PC-3 (cell line): ENCODE measurements at regions not wholly inside any gene's neighbourhood (a gene's known extent, or its start where the extent isn't known, plus 50 kb on each side); places are given as distances from the start of the nearest gene placed in this dataset.

Experiments used
- EZH2 ChIP-seq: fragments of 300-600 bp; sonication (generic); IDR thresholded peaks from one replicate; pipeline ENCODE4 v1.6.1; 2017; ENCODE audit warnings: antibody characterized with exemption, mild to moderate bottlenecking, low read length; ENCODE audit not compliant: unreplicated experiment
- TF ChIP-seq, protein P1 (sequence below): fragments of 300-600 bp; sonication (generic); conservative IDR thresholded peaks from 2 replicates; pipeline ENCODE4 v1.5.1; 2017; ENCODE audit warnings: antibody characterized with exemption, low read depth, mild to moderate bottlenecking, low read length

DNA sequence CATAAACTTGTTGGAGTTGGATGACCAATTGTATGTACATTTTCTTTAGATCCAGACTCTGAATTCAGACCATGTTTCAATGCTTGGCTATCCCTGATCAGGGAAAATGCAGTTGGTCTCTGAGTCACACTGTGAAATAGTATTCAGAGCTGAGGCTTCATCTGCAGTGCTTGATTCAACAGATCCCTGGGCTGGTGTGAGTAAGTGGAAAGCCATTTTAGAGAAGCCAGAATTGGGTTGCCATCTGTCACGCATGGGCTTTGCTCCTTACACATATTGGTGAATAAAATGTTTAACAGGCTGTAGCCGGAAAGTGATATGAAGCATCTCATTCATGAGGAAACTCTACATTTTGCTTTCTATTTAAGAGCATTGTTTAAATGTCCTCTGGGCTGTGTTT is 50.0 kb upstream of the ACYP2 start:
- TF ChIP-seq, protein P1, sequence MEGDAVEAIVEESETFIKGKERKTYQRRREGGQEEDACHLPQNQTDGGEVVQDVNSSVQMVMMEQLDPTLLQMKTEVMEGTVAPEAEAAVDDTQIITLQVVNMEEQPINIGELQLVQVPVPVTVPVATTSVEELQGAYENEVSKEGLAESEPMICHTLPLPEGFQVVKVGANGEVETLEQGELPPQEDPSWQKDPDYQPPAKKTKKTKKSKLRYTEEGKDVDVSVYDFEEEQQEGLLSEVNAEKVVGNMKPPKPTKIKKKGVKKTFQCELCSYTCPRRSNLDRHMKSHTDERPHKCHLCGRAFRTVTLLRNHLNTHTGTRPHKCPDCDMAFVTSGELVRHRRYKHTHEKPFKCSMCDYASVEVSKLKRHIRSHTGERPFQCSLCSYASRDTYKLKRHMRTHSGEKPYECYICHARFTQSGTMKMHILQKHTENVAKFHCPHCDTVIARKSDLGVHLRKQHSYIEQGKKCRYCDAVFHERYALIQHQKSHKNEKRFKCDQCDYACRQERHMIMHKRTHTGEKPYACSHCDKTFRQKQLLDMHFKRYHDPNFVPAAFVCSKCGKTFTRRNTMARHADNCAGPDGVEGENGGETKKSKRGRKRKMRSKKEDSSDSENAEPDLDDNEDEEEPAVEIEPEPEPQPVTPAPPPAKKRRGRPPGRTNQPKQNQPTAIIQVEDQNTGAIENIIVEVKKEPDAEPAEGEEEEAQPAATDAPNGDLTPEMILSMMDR = no peak
- TF ChIP-seq EZH2 = no peak
